HEK293 (cell line): ENCODE measurements at regions not wholly inside any gene's neighbourhood (a gene's known extent, or its start where the extent isn't known, plus 50 kb on each side); places are given as distances from the start of the nearest gene placed in this dataset.

ENCODE experiments used
- CTCF ChIP-seq: fragments of 450-650 bp; formaldehyde crosslinking; IDR thresholded peaks from 2 replicates; pipeline ENCODE4 v1.5.1; 2016; ENCODE audit warnings: missing biosample characterization, missing genetic modification characterization
- HOXD13 ChIP-seq: sonication (generic); formaldehyde crosslinking; IDR thresholded peaks from 2 replicates; pipeline ENCODE4 v1.8.0; 2022; ENCODE audit warnings: missing genetic modification reagents, borderline replicate concordance
- KLF1 ChIP-seq: fragments of 450-650 bp; formaldehyde crosslinking; IDR thresholded peaks from 2 replicates; pipeline ENCODE4 v1.5.1; 2016; ENCODE audit warnings: missing biosample characterization, missing genetic modification characterization
- PBX3 ChIP-seq: sonication (generic); formaldehyde crosslinking; IDR thresholded peaks from 2 replicates; pipeline ENCODE4 v1.8.1; 2022; ENCODE audit warnings: mild to moderate bottlenecking, moderate library complexity, missing genetic modification reagents
- YY1 ChIP-seq: fragments of 450-650 bp; formaldehyde crosslinking; IDR thresholded peaks from 2 replicates; pipeline ENCODE4 v1.5.1; 2018; ENCODE audit warnings: missing biosample characterization, missing genetic modification characterization
- ZBTB17 ChIP-seq: fragments of 450-650 bp; formaldehyde crosslinking; IDR thresholded peaks from 2 replicates; pipeline ENCODE4 v1.5.1; 2016; ENCODE audit warnings: missing biosample characterization, missing genetic modification characterization
- ZBTB7A ChIP-seq: fragments of 450-650 bp; formaldehyde crosslinking; IDR thresholded peaks from 2 replicates; pipeline ENCODE4 v1.5.1; 2016; ENCODE audit warnings: low read depth, missing biosample characterization, missing genetic modification characterization
- ZNF157 ChIP-seq: fragments of 450-650 bp; formaldehyde crosslinking; IDR thresholded peaks from 2 replicates; pipeline ENCODE4 v1.5.1; 2016; ENCODE audit warnings: missing biosample characterization, missing genetic modification characterization
- ZNF169 ChIP-seq: fragments of 450-650 bp; formaldehyde crosslinking; IDR thresholded peaks from 2 replicates; pipeline ENCODE4 v1.5.1; 2016; ENCODE audit warnings: missing biosample characterization, missing genetic modification characterization

- TF ChIP-seq ZBTB17 (tag by site-specific recombination) (no peak), ZBTB7A (tag by site-specific recombination) (no peak), ZNF157 (tag by site-specific recombination) (no peak), CTCF (tag by site-specific recombination) (no peak), ZNF169 (tag by site-specific recombination) (no peak), YY1 (no peak), PBX3 (CRISPR knock-in tag) (no peak), KLF1 (no peak), HOXD13 (CRISPR knock-in tag) (no peak)
Observed at GRCh38 chr1:29754573-29755375, 518.5 kb downstream of the PTPRU start.
